Fibroblast of the aortic adventitia (primary cell): ENCODE measurements at regions not wholly inside any gene's neighbourhood (a gene's known extent, or its start where the extent isn't known, plus 50 kb on each side); places are given as distances from the start of the nearest gene placed in this dataset.
"Not testable (repeated sequence)": the region's sequence is repeated elsewhere in the genome, so short reads cannot be mapped to it uniquely, and the experiment has no call there.

Experiments
- DNase-seq: peaks from one replicate; pipeline ENCODE4 v3.0.0-alpha.2; 2010; ENCODE audit warnings: low read depth
- H3K4me3 ChIP-seq: 2 replicates; pipeline ENCODE4 v1.5.1; 2011; ENCODE audit warnings: low read depth, mild to moderate bottlenecking, control low read depth, low read length, moderate library complexity
- TF ChIP-seq, protein P1 (sequence below): IDR thresholded peaks from 2 replicates; pipeline ENCODE4 v1.5.1; 2011; ENCODE audit warnings: mild to moderate bottlenecking, low read length, control low read depth, inconsistent platforms; ENCODE audit not compliant: insufficient read depth

DNA sequence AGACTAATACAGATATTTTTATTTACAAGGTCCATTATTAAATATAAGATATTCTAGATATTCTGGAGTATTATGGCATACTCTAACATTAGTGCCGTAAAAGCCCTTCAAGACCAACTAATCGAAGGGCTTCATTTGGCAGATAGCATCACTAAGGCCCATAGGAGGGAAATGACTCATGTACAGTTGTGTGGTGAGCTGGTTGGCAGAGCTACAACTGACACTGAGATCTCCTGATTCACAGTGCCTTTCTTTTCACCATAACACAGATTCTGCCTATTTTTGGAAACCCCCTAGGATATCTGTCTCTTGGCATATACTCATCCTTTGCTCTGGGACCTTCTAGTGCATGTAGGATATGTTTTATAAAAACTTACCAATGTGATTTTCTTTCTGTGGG is 201.7 kb upstream of the AFF2 start:
- TF ChIP-seq, protein P1, sequence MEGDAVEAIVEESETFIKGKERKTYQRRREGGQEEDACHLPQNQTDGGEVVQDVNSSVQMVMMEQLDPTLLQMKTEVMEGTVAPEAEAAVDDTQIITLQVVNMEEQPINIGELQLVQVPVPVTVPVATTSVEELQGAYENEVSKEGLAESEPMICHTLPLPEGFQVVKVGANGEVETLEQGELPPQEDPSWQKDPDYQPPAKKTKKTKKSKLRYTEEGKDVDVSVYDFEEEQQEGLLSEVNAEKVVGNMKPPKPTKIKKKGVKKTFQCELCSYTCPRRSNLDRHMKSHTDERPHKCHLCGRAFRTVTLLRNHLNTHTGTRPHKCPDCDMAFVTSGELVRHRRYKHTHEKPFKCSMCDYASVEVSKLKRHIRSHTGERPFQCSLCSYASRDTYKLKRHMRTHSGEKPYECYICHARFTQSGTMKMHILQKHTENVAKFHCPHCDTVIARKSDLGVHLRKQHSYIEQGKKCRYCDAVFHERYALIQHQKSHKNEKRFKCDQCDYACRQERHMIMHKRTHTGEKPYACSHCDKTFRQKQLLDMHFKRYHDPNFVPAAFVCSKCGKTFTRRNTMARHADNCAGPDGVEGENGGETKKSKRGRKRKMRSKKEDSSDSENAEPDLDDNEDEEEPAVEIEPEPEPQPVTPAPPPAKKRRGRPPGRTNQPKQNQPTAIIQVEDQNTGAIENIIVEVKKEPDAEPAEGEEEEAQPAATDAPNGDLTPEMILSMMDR: no peak
- DNase-seq: peak; percentile 63
- no peak overlapping the region for H3K4me3 ChIP-seq

DNA sequence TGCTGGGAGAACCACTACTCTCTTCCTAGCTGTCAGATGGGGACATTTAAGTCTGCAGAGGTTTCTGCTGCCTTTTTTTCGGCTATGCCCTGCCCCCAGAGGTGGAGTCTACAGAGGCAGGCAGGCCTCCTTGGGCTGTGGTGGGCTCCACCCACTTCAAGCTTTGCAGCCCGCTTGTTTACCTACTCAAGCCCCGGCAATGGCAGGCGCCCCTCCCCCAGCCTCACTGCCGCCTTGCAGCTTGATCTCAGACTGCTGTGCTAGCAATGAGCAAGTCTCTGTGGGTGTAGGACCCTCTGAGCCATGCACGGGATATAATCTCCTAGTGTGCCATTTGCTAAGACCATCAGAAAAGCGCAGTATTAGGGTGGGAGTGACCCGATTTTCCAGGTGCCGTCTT is 195.2 kb upstream of the AFF2 start:
- not testable (repeated sequence) for H3K4me3 ChIP-seq, DNase-seq

DNA sequence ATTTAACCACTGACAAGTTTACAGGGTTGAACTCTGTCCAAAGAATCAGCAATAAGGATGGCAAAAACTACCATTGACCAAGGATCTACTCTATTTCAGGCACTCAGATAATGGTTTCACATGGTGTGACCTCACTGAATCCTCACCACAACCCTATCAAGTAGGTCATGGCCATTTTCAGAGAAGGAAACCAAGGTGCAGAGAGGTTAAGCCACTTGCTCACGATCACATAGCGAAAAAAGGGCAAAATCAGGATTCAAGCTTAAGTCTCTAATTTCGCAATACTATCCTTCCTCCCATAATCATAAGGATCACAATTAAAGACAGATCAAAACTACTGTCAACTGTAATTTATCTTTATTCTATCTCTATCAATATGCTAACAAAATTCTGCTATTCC is 191.0 kb upstream of the AFF2 start:
- DNase-seq: no peak
- TF ChIP-seq, protein P1: no peak
- H3K4me3 ChIP-seq: no peak overlapping the region

DNA sequence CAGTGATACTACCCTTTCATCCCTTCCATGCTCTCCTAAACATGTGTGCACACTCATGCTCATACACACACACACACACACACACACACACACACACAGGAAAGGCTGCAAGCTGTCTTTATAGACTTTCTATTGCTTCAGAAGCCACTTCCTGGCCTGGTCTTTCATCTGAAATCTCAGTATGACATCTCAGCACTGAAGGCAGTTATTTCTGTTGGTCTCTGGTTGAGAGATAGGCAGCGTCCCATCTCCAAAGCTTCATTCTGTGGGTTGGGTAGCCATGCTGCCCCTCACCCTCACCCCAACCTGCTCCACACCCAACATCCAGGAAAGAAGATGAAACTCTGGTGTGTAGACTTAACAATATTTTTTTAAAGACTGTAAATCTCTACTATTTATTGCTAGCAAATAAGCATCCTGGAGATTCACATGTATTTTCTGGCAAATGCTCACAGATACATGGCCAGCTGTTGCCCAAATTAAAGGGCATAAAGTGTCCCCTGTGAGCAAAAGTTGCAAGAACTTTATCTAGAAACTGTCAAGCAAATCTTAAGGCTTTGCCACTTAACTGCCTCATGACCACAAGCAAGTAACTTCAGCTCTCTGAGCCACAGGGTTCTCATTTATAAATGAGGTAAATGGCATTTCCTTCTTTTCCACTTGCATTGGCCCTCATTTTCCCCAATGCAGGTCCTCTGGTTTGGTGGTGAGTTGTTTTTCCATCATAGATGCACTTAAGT is 189.8 kb upstream of the AFF2 start:
- no peak overlapping the region for H3K4me3 ChIP-seq
- no peak for DNase-seq
- TF ChIP-seq, protein P1: no peak

DNA sequence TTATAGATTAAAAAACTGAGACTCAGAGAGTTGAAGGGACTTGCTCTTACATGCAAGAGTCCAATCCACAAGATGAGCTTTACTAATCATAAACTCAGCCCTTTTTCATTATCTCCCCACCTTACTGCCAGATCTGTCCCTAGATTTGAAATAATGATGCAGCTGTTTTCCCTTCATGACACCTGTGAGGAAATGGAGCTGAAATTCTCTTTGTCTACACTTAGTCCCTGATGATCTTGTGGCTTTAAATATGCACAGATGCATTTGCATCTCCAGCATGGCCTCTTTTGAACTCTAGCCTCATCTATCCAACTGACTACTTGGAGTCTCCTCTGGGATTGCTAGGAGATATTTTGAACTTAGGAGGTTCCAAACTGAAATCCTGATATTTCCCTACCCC is 188.9 kb upstream of the AFF2 start:
- TF ChIP-seq, protein P1: no peak
- no peak for DNase-seq

DNA sequence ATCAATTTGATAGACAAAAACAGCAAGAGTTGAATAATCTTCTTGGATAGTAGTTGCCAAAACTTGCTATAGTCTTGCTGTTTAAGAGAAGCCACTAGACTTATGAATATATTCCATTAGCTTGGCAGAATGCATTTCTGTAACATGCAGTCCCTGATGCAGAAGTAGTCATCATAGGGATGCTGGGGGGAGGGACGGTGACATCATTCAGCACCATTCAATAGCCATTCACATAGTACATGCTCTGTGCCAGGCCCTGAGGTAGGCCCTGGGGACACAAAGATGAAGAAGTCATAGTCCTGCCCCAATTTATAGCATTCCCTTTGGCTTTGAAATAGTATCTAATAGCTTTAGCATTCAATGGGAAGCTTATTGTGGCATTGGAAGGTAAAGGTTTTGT is 185.5 kb upstream of the AFF2 start:
- TF ChIP-seq, protein P1: no peak
- H3K4me3 ChIP-seq: no peak overlapping the region
- no peak for DNase-seq

More for the DNA sequence above, 188.9 kb upstream of the AFF2 start:
- H3K4me3 ChIP-seq: no peak overlapping the region

DNA sequence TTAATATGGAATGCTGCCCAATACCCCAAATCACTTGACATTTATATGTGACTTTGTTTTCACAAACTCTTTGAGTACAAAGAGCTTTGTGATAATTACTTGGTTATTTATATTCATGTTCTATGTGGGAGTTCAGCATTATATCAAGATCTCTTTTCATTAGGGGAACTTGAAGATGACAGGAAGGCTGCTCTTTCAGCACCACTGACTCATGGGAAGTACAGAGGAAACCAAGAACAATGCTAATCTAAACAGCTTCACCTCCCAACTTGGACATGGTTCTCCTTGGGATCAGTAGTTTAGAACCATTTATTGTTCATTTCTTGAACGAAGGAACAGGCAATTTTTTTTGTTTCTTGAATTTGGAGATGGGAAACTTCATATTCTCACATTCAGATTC is 184.0 kb upstream of the AFF2 start:
- DNase-seq: no peak
- TF ChIP-seq, protein P1: no peak

More for the DNA sequence above, 184.0 kb upstream of the AFF2 start:
- no peak overlapping the region for H3K4me3 ChIP-seq
